ENCODE measurements at regions not wholly inside any gene's neighbourhood (a gene's known extent, or its start where the extent isn't known, plus 50 kb on each side); places are given as distances from the start of the nearest gene placed in this dataset.

DNA sequence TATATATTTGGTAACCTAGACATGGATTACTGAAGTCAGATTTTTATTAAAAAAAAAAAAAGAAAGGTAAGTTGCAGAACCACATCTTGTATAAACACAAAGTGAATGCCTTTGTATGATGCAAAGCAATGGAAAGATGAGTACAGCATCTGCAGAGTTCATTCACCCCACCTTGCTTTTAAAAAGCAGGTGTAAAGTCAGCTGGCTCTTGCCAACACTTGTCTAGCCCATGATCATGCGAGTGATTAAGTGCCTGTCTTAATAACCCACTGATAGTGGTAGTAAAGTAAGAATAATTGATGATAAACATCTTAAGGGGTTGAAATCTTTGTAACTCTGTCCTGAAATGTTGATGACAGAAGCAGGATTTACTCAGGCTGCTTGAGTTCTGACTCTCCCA lies 710.4 kb downstream of the EFNB2 start:
- no peak for DNase-seq

DNA sequence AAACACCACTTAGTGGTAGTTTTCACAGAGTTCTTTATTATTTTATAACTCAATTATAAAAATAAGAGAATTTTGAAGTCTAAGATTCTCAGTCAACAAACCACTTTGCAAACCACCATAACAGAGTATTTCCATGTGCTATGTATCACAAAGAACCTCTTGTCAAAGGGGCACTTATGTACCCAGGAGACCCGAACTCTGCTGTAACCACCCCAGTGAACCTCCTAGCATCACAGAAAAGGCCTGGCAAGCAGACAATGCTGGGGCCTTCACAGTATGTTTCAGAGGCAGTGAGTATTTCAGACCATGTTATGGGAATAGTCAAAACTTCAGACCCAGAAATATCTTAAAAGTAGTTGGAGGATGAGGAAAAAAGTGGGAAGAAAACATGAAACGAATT lies 714.1 kb downstream of the EFNB2 start:
- DNase-seq: no peak

DNA sequence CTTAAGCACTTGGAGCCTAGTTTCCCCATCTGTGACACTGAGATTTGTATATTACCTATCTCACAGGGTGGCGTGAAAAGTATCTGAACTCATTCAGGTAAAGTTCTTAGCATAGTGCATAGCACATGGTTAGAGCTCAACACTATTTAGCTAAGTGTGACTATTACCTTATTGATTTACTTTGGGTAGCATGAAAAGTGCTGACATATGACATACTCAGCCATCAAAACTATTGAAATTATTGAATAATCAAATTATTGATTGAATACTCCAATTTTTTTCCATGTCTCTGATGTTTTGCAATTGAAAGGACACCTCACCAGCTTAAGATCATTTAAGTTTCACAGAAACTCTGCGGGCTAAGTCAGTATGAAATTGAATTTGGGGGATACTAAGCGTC lies 715.0 kb downstream of the EFNB2 start:
- DNase-seq: no peak

DNA sequence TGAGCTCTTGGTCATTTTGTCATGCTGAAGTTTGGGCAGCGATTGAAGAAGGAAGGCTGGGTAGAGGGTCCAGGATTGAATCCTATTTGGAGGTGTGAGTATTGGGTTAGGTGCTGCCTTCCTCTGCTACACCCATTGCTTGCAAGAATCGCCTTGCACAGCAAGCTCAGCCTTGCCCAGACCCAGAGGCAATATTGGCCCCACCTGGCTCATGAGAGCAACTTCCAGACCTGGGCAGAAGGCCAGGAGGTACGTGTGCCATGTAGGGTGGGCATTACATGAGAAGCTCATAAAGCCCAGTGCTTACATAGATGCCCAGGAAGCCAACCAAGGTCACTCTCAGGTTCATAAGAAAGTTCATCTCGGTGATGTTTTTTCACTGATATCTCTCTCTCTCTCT lies 718.0 kb downstream of the EFNB2 start:
- DNase-seq: no peak

DNA sequence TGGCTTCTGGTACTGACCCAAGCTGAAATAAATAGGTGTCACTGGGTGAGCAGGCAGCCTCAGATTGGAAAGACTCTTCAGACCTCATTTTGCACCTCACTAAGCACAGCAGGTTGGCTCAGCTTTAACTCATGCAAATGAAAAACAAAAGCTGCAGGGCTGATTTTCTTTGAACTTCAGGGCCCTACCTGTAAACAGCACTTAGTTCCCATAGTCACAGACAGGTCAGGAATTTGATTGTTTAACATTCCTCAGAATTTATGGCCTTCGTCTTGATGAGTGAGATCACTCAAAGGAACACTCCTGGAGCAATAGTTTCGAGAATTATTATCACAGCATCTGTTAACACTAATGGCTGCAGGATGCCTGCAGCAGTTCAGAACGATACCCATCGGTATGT lies 718.5 kb downstream of the EFNB2 start:
- DNase-seq: no peak

DNA sequence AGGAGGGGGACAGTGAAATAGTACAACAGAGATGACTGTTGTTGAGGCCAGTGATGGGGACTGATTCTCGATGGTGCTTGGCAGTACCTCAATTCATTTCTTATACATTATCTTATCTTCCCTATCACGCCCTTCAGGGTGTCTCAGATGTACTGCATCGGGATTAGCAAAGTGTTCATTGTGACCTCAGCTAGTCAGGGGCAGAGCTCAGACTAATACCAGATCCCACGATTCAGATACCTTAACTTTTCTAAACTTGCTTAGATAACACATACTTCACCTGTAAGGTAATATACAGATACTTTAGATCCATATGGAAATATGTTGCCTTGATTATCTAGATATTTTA lies 720.6 kb downstream of the EFNB2 start:
- no peak for DNase-seq

DNA sequence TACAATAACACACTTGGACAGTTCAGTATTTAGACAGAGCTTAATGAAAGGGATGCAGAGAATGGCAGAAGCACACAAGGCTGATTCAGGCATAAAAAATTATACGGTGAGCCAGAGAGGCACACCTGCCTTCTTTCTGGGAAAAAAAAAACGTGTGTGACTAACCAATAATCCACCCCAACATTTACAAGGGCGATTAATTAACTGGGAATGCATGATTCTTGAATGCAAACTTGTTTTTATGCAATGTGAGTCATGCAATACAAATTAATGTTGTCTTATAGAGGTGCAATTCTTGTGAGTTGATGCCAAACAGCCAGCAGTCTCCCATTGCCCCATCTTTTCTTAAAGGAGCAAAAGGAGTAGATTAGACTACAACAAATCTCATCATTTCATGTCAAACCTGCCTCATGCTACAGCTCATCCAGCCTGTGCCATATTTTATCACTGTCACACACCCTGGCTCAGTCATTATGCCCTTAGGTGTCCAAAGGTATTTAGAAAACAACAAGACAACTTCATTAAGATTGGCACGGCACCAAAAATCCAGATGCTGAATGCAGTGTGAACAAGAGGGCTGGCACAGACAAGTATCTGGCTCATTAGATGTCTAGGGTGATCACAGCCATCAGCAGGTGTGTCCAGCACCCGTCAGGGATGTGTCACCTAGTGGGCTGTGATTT lies 721.1 kb downstream of the EFNB2 start:
- no peak for DNase-seq

DNA sequence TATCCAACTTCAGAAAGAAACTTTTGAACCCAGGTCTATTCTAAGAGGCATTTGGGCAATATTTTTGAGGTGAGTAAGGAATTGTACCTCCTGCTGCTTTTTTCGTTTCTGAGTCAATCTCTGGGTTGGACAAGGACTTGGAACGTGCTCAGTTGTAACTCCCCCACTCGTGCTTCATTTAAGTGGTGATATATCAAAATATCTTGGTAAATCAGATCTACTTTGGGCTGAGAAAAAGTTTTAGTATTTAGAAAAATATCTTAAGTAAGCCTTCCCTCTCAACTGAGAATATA lies 728.9 kb downstream of the EFNB2 start:
- DNase-seq: no peak

DNA sequence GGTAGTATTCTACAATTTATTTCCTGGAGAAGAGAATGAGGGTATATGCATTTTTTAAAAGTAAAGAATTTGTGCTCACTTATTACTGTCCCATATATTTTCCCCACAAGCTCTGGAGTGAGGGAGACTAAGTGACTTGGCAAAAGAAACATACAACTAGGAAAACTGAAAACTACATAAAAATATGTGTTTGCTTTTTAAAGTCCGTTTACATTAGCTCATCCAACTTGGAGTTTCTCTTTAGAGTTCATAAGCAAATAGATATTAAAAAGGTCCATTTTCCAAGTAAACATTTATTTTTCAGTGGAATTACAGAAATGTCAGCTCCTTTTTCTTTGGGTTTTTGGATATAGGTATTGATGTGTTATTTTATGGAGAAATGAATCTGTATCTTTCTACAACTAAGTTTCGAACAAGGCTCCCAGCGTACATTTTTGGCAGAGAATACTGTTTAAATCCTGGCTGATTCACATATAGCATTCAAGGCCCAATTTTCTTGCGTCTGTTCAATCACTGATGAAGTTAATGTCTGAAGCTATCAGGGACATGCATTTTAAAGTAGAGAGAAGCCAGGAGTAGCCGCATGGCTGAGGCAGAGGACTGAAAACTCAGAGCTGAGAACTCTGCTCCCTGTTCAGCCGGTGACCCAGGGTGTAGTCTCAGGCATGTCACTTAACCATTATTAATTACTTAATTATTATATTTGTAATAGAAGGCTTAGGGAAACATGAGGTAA lies 729.4 kb downstream of the EFNB2 start:
- no peak for DNase-seq

DNA sequence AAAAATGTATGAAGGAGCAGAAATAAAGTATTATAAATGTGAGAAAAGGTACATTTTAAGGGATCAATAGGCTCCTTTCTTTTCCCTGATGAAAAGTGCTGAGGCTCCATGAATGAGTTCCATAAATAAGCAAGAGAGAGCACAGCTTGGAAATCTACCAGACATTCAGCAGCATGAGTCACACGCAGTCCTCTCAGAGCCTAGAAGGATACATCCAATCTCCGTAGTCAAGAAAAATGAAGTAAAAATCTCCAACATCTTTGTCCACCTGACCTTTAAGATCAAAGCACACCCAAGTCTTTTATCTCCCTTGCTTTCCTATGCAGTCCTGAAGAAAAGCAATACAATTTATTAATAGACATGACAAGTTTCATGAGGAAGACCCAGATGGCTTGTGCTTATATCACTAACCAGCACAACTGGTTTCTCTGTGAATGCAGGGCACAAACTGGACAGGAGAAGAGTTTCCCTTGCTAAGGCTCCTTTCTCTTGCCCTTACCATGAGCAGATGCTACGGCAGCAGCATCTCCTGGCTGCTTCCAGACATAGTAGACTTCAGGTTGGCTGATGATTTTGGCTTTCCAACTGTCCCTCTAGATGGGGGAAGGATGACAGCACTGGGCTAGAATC lies 730.8 kb downstream of the EFNB2 start:
- no peak for DNase-seq

DNA sequence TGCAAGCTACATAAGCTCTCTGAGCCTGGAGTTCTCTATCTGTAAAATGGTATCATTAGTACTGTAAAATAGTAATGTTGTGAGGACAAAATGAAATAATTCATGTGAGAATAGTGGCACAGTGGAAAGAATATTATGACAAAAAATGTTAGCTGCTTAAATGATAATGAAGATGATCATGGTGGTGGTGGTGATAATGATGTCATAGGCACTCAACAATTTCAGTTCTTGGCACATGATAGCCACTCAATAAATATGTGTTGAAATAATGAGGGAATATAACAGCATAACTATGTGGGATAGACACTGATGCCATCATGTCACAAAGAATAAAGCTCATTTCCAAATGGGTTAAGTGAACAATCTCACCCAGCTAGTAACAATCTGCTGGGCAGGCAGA lies 736.3 kb downstream of the EFNB2 start:
- no peak for DNase-seq

DNA sequence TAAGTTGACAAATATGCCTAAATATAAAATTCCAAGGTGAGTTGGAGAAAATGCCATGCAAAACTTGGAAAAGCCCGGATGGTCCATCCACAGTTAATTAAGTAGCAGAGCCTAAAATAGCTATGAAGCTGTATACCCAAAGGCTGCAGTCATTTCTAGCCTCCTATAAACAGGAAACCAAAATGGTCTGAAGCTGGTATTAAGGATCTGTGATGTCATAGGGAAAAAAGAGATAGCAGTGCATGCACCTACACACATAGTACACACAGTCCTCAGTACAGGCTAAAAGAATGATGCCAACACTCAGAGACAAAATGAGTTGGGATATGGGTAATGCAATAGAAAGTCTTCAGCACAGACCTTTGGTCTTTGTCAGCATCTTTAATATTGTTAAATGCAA lies 736.9 kb downstream of the EFNB2 start:
- DNase-seq: no peak

DNA sequence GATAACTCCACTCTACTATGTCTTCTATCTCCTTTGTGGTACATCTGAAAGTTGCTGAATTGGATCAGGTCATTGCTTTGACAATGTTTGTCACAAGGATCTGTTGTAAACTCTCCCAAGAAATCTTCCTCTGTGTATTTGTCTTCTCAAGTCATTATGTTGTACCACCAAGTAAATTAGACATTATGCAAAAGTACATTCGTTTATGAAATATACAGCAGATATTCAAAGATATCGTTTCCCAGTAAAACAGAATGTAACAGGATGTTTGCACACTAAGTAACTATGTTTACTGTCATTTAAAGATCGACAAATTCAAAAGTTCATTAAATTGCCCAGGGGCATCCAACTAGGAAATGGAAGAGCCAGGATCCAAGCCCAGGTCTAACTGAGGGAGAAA lies 739.4 kb downstream of the EFNB2 start:
- no peak for DNase-seq

DNA sequence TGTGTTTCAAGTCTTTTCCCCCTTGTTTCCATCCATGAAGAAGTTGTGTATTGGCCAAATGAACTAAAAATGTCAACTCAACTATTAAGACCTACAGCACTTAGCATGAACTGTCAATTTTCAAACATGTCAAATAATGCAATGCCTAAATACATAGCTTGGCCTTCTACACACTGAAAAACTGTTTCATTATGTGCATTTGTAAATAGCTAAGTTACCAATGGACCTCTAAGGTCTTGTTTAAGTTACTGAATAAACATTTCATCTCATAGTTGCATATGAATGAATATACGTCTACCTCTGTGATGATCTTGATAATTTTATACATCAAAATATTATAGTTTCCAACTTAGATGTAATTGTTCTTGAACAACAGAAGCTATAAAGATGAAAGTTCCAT lies 744.5 kb downstream of the EFNB2 start:
- no peak for DNase-seq

DNA sequence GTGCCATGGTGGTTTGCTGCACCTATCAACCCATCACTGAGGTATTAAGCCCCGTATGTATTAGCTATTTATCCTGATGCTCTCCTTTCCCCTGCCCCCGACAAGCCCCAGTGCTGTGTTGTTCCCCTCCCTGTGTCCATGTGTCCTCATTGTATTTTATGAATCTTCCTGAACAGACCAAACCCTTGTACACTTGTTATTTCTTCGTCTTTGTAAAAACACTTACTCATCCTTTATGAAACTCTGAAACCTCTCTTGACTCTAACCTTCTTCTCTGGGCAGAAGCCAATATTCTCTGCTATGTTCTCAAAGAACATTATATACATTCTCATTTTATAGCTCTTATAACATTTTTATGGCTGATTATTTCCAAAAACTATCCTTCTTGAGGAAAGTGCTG lies 746.9 kb downstream of the EFNB2 start:
- DNase-seq: no peak

DNA sequence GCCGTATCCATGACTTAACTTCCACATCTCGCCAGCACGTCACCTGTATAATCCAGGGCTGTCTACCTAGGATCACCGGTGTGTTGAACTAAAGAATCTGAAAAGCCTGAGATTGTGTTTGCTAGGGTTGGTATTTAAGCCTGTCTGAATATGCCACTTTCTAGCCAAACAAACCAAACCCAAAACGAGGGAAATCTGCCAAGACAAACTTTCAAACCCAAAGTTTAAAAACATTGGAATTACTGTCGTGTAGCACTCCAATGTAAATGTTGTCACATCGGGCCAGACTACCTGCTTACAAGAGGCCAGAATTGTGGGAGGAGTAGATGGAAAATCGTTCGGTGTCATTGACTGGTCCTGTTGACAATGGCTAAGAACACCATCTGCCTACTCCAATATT lies 747.8 kb downstream of the EFNB2 start:
- no peak for DNase-seq

DNA sequence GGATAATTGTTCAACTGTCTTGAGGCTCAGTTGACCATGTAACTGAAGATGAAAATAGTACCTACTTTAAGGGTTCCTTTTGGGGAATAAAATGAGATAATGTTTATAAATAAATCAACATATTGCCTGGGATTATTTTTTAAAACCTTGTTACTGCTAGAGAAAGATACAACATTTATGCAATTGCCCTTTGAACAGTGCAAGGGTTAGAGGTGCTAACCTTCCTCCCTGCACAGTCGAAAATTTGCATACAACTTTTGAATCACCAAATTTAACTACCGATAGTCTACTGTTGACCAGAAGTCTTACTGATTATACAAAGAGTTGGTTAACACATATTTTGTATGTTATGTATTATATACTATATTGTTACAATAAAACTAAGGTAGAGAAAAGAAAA lies 750.0 kb downstream of the EFNB2 start:
- no peak for DNase-seq

DNA sequence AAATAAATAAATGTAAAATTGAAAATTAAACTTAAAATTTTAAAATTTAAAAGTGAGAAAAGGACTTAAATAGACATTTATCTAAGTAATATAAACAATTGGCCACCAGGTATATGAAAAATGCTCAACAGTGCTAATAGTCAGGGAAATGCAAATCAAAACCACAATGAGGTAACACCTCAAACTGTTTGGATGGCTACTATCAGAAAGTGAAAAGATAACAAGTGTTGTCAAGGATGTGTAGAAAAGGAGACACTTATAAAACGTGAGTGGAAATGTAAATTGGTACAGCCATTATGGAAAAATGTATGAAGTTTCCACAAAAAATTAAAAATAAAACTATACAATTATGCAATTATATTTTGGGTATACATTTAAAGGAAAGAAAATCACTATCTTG lies 752.2 kb downstream of the EFNB2 start:
- no peak for DNase-seq

DNA sequence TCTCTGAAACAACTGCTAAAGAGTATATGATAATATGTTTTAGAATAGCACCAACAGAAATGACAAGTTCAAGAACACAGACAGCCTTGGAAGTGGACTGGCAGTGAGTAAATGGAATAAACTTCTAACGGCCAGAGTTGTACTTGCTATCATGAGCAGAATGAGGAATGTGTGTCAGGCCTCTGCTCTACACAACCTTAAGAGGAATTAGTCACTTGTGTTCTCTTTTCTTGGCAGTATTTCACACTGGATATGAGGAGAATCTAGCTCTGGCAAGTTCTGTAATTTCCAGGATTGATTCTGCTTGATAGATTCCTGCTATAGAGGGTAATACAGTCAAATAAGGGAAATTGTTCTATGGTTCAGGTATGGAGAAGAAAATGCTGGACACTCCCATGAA lies 757.3 kb downstream of the EFNB2 start:
- no peak for DNase-seq

DNA sequence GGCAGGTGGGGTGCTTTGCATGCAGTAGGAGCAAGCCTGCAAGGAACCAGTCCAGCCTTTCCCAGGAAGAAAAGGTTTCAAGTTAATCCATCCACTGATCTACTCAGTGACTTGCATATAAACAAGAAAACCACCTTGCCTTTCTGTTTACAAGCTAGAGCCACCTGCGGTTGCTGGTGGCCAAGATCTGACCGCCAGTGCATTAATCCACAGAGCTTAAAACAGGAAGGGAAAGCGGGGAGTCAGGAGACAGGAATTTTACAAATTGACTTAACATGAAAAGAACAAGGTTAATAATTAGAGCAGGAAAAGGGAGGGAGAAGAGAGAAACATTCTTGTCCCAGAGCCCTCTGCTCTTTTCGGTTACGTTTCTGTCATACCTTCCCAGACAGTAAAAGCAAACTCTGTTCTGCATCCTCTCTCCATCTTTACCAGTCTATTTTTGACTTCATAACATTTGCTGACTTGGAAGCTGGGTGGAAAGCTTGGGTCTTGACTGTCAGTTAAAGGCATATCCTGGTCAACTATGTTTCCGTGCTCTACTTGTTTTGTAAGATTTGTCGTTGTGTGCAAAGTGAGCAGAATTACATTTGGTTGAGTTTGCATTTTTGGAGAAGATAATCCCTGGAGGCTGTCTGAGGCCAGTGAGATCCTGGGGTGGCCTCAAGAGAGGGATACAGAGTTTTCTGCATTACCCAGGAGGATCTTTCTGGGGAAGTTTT lies 760.6 kb downstream of the EFNB2 start:
- DNase-seq: no peak

DNA sequence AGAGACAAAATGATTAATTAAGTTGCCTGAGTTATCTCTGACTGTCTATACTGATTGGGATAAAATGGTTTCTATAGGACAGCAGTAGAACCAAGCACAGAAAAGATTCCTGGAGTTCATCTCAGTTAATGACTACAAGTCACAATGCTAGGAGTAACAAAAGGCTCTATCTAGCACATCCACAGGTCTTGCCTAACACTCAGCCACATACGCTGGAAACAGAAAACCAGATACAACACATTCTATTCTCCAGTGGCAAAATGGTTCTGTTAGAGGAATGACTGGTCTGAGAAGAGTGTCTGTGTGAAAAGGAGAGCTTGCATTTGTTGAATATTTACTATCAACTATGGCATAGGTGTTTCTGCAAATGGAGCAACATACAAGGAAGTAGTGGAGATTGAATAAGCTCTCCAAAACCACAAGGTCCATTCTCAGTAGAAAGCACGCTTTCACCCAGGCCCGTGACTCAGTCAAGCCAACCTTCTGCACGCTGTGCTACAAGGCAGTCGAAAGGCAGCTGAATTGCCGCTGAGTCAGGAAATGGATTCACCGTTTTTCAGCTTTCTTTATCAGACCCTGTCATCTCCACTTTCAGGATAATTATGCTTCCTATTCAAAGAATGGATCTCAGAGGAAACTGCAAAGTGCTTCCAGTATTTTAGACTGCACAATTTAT lies 761.5 kb downstream of the EFNB2 start:
- peak; percentile 20 for DNase-seq

DNA sequence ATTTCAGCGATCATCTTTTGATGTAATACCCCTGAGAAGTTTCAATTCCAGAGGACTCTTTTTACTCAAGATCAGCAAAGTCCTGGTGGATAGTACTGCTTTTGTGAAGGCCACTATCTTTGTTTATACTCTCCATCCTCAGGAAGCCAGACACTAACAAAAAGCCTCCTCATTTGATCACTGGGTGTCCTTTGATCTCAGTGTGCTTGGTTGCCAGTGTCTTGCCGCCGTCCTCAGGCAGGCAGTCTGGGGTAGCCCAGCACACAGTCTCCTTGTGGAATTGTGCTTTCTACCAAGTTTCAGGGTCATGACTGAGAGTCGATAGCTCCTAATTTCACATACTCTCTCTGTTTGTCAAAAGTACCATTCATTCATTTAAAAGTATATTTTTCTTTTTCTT lies 762.2 kb downstream of the EFNB2 start:
- no peak for DNase-seq

DNA sequence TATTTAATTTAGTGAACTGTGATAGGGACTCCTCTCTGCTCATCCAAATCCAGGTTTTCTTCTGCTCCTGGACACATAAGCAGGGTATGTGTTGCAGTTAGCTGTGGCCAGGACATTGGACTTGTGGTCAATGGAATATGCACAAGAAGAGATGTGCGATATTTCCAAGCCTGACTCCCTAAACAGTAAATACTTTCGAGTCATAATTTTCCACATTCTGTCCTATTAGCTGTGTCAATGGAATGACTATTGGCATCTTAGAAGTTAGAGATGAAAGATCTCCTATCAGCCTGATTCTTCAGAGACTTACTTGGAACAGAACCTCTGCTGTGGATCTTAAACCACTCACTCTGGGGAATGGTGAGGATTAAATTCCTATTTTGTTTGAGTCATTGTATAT lies 771.0 kb downstream of the EFNB2 start:
- no peak for DNase-seq

DNA sequence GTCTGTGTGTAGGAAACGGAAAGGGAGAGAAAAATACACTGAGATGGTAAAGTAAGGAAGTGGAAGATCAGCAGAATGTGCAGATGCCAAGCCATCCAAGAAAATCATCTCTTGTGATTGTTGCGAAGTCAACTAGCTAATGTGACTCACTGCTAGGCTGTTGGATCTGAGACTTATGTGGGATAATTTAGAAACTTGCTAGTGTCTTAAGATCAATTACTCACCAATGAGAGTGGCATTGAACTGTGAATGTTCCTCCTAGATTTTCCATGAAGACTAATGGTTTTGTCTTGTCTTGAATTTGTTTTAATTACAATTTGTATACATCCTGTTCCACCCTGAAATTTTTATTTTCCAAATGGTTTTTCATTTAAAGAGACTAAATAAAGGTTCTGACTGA lies 771.6 kb downstream of the EFNB2 start:
- no peak for DNase-seq

All from DMS153 (cell line).